Parathyroid adenoma (tissue), 2 donors: ENCODE measurements at regions not wholly inside any gene's neighbourhood (a gene's known extent, or its start where the extent isn't known, plus 50 kb on each side); places are given as distances from the start of the nearest gene placed in this dataset.

Source experiments
- H2AFZ ChIP-seq: fragments of 300-600 bp; sonication (generic); one replicate; pipeline ENCODE4 v1.7.0; 2017; ENCODE audit warnings: antibody characterized with exemption, mild to moderate bottlenecking
- H3K27ac ChIP-seq: fragments of 300-600 bp; sonication (generic); one replicate; pipeline ENCODE4 v1.7.0; 2017
- H3K27me3 ChIP-seq: fragments of 300-600 bp; sonication (generic); one replicate; pipeline ENCODE4 v1.7.0; 2017; ENCODE audit warnings: low read length; ENCODE audit not compliant: control insufficient read depth, insufficient read depth
- H3K36me3 ChIP-seq: fragments of 300-600 bp; sonication (generic); one replicate; pipeline ENCODE4 v1.7.0; 2017; ENCODE audit warnings: low read length; ENCODE audit not compliant: control insufficient read depth, insufficient read depth
- H3K4me1 ChIP-seq: fragments of 300-600 bp; sonication (generic); one replicate; pipeline ENCODE4 v1.7.0; 2017; ENCODE audit warnings: control low read depth
- H3K4me2 ChIP-seq: fragments of 300-600 bp; sonication (generic); one replicate; pipeline ENCODE4 v1.7.0; 2017; ENCODE audit warnings: low read length
- H3K4me3 ChIP-seq: fragments of 300-600 bp; sonication (generic); one replicate; pipeline ENCODE4 v1.7.0; 2017; ENCODE audit warnings: low read depth, low read length
- H3K79me2 ChIP-seq: fragments of 300-600 bp; sonication (generic); one replicate; pipeline ENCODE4 v1.7.0; 2017; ENCODE audit warnings: control low read depth
- H3K9ac ChIP-seq: fragments of 300-600 bp; sonication (generic); one replicate; pipeline ENCODE4 v1.7.0; 2017; ENCODE audit warnings: mild to moderate bottlenecking
- H3K9me3 ChIP-seq: fragments of 300-600 bp; sonication (generic); one replicate; pipeline ENCODE4 v1.7.0; 2017; ENCODE audit warnings: low read length; ENCODE audit not compliant: control insufficient read depth
- CTCF ChIP-seq: fragments of 300-600 bp; sonication (generic); IDR thresholded peaks from one replicate; pipeline ENCODE4 v1.7.0; 2017; ENCODE audit warnings: antibody characterized with exemption, mild to moderate bottlenecking
- donor health status: primary hyperparathyroidism.

- no peak overlapping the region for H3K9ac ChIP-seq
- no peak for TF ChIP-seq CTCF
- H2AFZ ChIP-seq: no peak overlapping the region
- no peaks in the 10 kb centered on the region for H3K36me3 ChIP-seq
- no peaks in the 10 kb centered on the region for H3K4me1 ChIP-seq
- no peaks in the 10 kb centered on the region for H3K79me2 ChIP-seq
- no peak overlapping the region for H3K27ac ChIP-seq
- no peak overlapping the region for H3K4me2 ChIP-seq
- no peaks in the 10 kb centered on the region for H3K9me3 ChIP-seq
- H3K27me3 ChIP-seq: no peaks in the 10 kb centered on the region
- no peak overlapping the region for H3K4me3 ChIP-seq
Measured at GRCh38 chr7:115548756-115549155, 481.8 kb downstream of the TFEC start.

GRCh38 chr7:115546790-115547189 is 483.8 kb downstream of the TFEC start:
- H3K27me3 ChIP-seq: no peaks in the 10 kb centered on the region
- no peaks in the 10 kb centered on the region for H3K36me3 ChIP-seq
- H3K79me2 ChIP-seq: no peaks in the 10 kb centered on the region
- no peaks in the 10 kb centered on the region for H3K4me1 ChIP-seq
- no peak overlapping the region for H3K4me2 ChIP-seq
- no peak for TF ChIP-seq CTCF
- H2AFZ ChIP-seq: no peak overlapping the region
- no peaks in the 10 kb centered on the region for H3K9me3 ChIP-seq
- H3K9ac ChIP-seq: no peak overlapping the region
- no peak overlapping the region for H3K27ac ChIP-seq
- no peak overlapping the region for H3K4me3 ChIP-seq

GRCh38 chr7:115533785-115534184 is 496.8 kb downstream of the TFEC start:
- no peaks in the 10 kb centered on the region for H3K27me3 ChIP-seq

GRCh38 chr7:115526278-115526677 is 504.3 kb downstream of the TFEC start:
- no peak for TF ChIP-seq CTCF

More at GRCh38 chr7:115533785-115534184, 496.8 kb downstream of the TFEC start:
- no peak for TF ChIP-seq CTCF
- no peaks in the 10 kb centered on the region for H3K79me2 ChIP-seq
- no peak overlapping the region for H2AFZ ChIP-seq
- H3K4me1 ChIP-seq: no peaks in the 10 kb centered on the region
- H3K9ac ChIP-seq: no peak overlapping the region
- H3K4me2 ChIP-seq: no peak overlapping the region
- no peaks in the 10 kb centered on the region for H3K36me3 ChIP-seq
- H3K4me3 ChIP-seq: no peak overlapping the region
- no peak overlapping the region for H3K27ac ChIP-seq
- H3K9me3 ChIP-seq: no peaks in the 10 kb centered on the region

GRCh38 chr7:115522174-115522573 is 508.4 kb downstream of the TFEC start:
- Histone ChIP-seq H3K27me3 (no peaks in the 10 kb centered on the region), H3K4me3 (no peak overlapping the region), H3K9ac (no peak overlapping the region), H3K36me3 (no peaks in the 10 kb centered on the region), H3K79me2 (no peaks in the 10 kb centered on the region), H2AFZ (no peak overlapping the region), H3K27ac (no peak overlapping the region), H3K9me3 (no peaks in the 10 kb centered on the region), H3K4me2 (no peak overlapping the region), H3K4me1 (no peaks in the 10 kb centered on the region)
- no peak for TF ChIP-seq CTCF

More at GRCh38 chr7:115526278-115526677, 504.3 kb downstream of the TFEC start:
- Histone ChIP-seq H3K79me2 (no peaks in the 10 kb centered on the region), H3K27ac (no peak overlapping the region), H3K4me3 (no peak overlapping the region), H3K4me1 (no peaks in the 10 kb centered on the region), H2AFZ (no peak overlapping the region), H3K36me3 (no peaks in the 10 kb centered on the region), H3K9me3 (no peaks in the 10 kb centered on the region), H3K9ac (no peak overlapping the region), H3K27me3 (no peaks in the 10 kb centered on the region), H3K4me2 (no peak overlapping the region)
